ENCODE measurements at regions not wholly inside any gene's neighbourhood (a gene's known extent, or its start where the extent isn't known, plus 50 kb on each side); places are given as distances from the start of the nearest gene placed in this dataset.

DNA sequence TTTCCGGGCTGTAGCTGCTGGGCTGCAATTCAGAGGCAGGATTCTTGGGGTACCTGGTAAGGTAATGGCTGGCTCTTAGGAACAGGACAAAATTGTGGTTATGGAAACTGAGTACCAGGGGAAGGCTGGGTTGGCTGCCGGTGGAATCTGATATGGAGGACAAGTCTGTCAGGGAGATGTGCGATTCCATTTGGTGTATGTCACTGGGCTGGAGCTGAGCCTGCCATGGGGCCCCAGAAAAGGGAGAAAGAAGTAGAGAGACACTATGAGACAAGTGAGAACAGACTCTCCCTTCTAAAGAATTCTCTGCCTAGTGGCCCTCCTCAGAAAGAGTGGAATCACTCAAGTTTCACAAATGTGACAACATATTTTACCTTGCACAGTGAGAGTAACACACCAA lies 368.2 kb upstream of the ROPN1 start:
- Histone ChIP-seq H3K9me2 (replicated peaks; ENCODE audit: low read depth, low read length) (no peaks in the 10 kb centered on the region), H3K27me3 (ENCODE audit: insufficient read depth, low read length, poor library complexity, severe bottlenecking) (no peaks in the 10 kb centered on the region), H3K4me1 (ENCODE audit: insufficient read depth, low read length, poor library complexity, severe bottlenecking) (no peaks in the 10 kb centered on the region), H3K4me2 (ENCODE audit: low read depth, low read length, poor library complexity, severe bottlenecking) (no peak overlapping the region), H3F3A (ENCODE audit: low read depth) (no peaks in the 10 kb centered on the region), H3K9me3 (ENCODE audit: insufficient read depth, low read depth, low read length) (no peaks in the 10 kb centered on the region), H3K9ac (ENCODE audit: low read depth, low read length, poor library complexity, severe bottlenecking) (no peak overlapping the region), H3K36me3 (ENCODE audit: insufficient read depth, low read length) (no peaks in the 10 kb centered on the region), H3K79me2 (ENCODE audit: insufficient read depth, low read length) (no peaks in the 10 kb centered on the region), H3K4me3 (ENCODE audit: low read length, poor library complexity, severe bottlenecking) (no peak overlapping the region), H4K20me1 (ENCODE audit: insufficient read depth, low read length, poor library complexity, severe bottlenecking) (no peaks in the 10 kb centered on the region), H2AFZ (ENCODE audit: low read length) (no peak overlapping the region)
- TF ChIP-seq, protein P1, sequence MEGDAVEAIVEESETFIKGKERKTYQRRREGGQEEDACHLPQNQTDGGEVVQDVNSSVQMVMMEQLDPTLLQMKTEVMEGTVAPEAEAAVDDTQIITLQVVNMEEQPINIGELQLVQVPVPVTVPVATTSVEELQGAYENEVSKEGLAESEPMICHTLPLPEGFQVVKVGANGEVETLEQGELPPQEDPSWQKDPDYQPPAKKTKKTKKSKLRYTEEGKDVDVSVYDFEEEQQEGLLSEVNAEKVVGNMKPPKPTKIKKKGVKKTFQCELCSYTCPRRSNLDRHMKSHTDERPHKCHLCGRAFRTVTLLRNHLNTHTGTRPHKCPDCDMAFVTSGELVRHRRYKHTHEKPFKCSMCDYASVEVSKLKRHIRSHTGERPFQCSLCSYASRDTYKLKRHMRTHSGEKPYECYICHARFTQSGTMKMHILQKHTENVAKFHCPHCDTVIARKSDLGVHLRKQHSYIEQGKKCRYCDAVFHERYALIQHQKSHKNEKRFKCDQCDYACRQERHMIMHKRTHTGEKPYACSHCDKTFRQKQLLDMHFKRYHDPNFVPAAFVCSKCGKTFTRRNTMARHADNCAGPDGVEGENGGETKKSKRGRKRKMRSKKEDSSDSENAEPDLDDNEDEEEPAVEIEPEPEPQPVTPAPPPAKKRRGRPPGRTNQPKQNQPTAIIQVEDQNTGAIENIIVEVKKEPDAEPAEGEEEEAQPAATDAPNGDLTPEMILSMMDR (conservative IDR thresholded peaks at IDR 0.05; ENCODE audit: low read length), result no peak
- TF ChIP-seq EZH2phosphoT487 (IDR thresholded peaks at IDR 0.05; ENCODE audit: borderline replicate concordance), result no peak

DNA sequence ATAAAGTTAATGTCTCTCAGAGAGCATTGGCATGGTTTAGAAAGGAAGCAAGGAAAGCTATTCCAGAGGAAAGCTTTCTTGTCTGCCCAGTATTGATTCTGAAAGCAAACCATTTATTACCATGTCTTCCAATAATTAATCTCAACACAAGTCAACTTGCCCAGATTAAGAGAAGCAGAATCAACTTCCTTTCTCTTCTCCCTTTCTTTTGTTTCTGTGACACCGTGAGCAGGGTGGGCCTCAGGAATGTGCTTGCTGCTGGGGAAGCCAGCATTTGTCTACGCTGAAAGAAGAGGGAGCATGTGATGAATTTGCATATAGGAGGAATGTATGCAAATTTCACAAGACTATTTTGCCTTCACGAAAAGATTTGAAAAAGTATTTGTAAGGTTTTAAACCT lies 368.6 kb upstream of the ROPN1 start:
- H3K9me2 ChIP-seq (replicated peaks; ENCODE audit: low read depth, low read length), result no peaks in the 10 kb centered on the region
- no peak overlapping the region for H3K4me2 ChIP-seq (ENCODE audit: low read depth, low read length, poor library complexity, severe bottlenecking)
- H3K27me3 ChIP-seq (ENCODE audit: insufficient read depth, low read length, poor library complexity, severe bottlenecking), result no peaks in the 10 kb centered on the region
- H3K79me2 ChIP-seq (ENCODE audit: insufficient read depth, low read length), result no peaks in the 10 kb centered on the region
- no peaks in the 10 kb centered on the region for H3F3A ChIP-seq (ENCODE audit: low read depth)
- H3K9me3 ChIP-seq (ENCODE audit: insufficient read depth, low read depth, low read length), result no peaks in the 10 kb centered on the region
- H3K9ac ChIP-seq (ENCODE audit: low read depth, low read length, poor library complexity, severe bottlenecking), result no peak overlapping the region
- no peak overlapping the region for H3K4me3 ChIP-seq (ENCODE audit: low read length, poor library complexity, severe bottlenecking)
- no peak overlapping the region for H2AFZ ChIP-seq (ENCODE audit: low read length)
- H4K20me1 ChIP-seq (ENCODE audit: insufficient read depth, low read length, poor library complexity, severe bottlenecking), result no peaks in the 10 kb centered on the region
- TF ChIP-seq, protein P1 (conservative IDR thresholded peaks at IDR 0.05; ENCODE audit: low read length), result no peak
- no peak for TF ChIP-seq EZH2phosphoT487 (IDR thresholded peaks at IDR 0.05; ENCODE audit: borderline replicate concordance)
- no peaks in the 10 kb centered on the region for H3K4me1 ChIP-seq (ENCODE audit: insufficient read depth, low read length, poor library complexity, severe bottlenecking)
- H3K36me3 ChIP-seq (ENCODE audit: insufficient read depth, low read length), result no peaks in the 10 kb centered on the region

DNA sequence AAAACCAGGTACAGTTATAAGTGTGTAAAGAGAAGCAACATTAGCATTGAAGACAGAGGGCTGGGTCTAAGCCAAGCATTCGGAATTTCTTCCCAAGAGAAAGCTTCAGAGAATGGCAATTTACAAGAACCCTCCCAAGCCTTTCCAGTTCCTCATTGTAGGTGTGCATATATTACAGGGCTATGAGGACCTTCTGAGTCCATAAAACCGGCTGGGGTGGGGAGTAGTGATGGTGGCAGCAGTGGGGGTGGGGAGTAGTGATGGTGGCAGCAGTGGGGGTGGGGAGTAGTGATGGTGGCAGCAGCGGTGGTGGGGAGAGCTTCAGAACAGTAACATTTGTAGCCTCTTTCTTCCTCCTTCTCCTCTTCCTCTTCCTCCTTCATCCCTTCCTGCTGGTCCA lies 368.7 kb upstream of the UMPS start:
- no peaks in the 10 kb centered on the region for H3F3A ChIP-seq (ENCODE audit: low read depth)
- no peaks in the 10 kb centered on the region for H3K9me3 ChIP-seq (ENCODE audit: insufficient read depth, low read depth, low read length)
- H2AFZ ChIP-seq (ENCODE audit: low read length), result no peak overlapping the region
- TF ChIP-seq EZH2phosphoT487 (IDR thresholded peaks at IDR 0.05; ENCODE audit: borderline replicate concordance), result no peak
- TF ChIP-seq, protein P1 (conservative IDR thresholded peaks at IDR 0.05; ENCODE audit: low read length), result no peak
- H3K79me2 ChIP-seq (ENCODE audit: insufficient read depth, low read length), result no peaks in the 10 kb centered on the region
- H3K36me3 ChIP-seq (ENCODE audit: insufficient read depth, low read length), result no peaks in the 10 kb centered on the region
- H4K20me1 ChIP-seq (ENCODE audit: insufficient read depth, low read length, poor library complexity, severe bottlenecking), result no peaks in the 10 kb centered on the region
- H3K4me3 ChIP-seq (ENCODE audit: low read length, poor library complexity, severe bottlenecking), result no peak overlapping the region
- H3K9me2 ChIP-seq (replicated peaks; ENCODE audit: low read depth, low read length), result no peaks in the 10 kb centered on the region
- H3K9ac ChIP-seq (ENCODE audit: low read depth, low read length, poor library complexity, severe bottlenecking), result no peak overlapping the region
- no peaks in the 10 kb centered on the region for H3K27me3 ChIP-seq (ENCODE audit: insufficient read depth, low read length, poor library complexity, severe bottlenecking)
- no peak overlapping the region for H3K4me2 ChIP-seq (ENCODE audit: low read depth, low read length, poor library complexity, severe bottlenecking)
- no peaks in the 10 kb centered on the region for H3K4me1 ChIP-seq (ENCODE audit: insufficient read depth, low read length, poor library complexity, severe bottlenecking)

Data from Loucy (cell line).